H1 (cell line): ENCODE measurements at regions not wholly inside any gene's neighbourhood (a gene's known extent, or its start where the extent isn't known, plus 50 kb on each side); places are given as distances from the start of the nearest gene placed in this dataset.

Experiments used
- CTCF ChIA-PET: fragments of 300-600 bp; sonication (Branson Sonifier 250); formaldehyde crosslinking; loops from one replicate; lab custom pipeline; 2021; ENCODE audit not compliant: partially characterized antibody; lab: Charles Lee
- POLR2A ChIA-PET: fragments of 300-600 bp; sonication (Branson Sonifier 250); formaldehyde crosslinking; loops from one replicate; lab custom pipeline; 2021; ENCODE audit warnings: inconsistent platforms; ENCODE audit not compliant: partially characterized antibody; lab: Charles Lee
- DNase-seq, 2 experiments: peaks; one replicate each; pipeline versions ENCODE4 v3.0.0 to v3.0.0-alpha.2; 2010 to 2022; ENCODE audit warnings: low spot score in 2 of 2, low read depth in 1 of 2, mixed read lengths in 1 of 2
- FAIRE-seq: peaks from 2 replicates; lab custom pipeline; 2011; peaks lifted over from hg19 to GRCh38; lab: Jason Lieb, UNC
- H2AFZ ChIP-seq: 2 replicates; pipeline ENCODE4 v1.8.1; 2012; ENCODE audit warnings: low read length, inconsistent platforms
- H2AK5ac ChIP-seq: 2 replicates; pipeline ENCODE4 v1.6.1; 2013; ENCODE audit warnings: low read depth, low read length
- H2BK120ac ChIP-seq: replicated peaks from 2 replicates; pipeline ENCODE3; 2013; ENCODE audit warnings: low read depth, low read length, inconsistent platforms
- H2BK12ac ChIP-seq: 2 replicates; pipeline ENCODE4 v1.6.1; 2013; ENCODE audit warnings: low read depth, low read length
- H2BK15ac ChIP-seq: 2 replicates; pipeline ENCODE4 v1.6.1; 2013; ENCODE audit warnings: low read length
- H2BK20ac ChIP-seq: 2 replicates; pipeline ENCODE4 v1.6.1; 2013; ENCODE audit warnings: low read length
- H2BK5ac ChIP-seq: 2 replicates; pipeline ENCODE4 v1.6.1; 2013; ENCODE audit warnings: low read depth, low read length
- H3K14ac ChIP-seq: 2 replicates; pipeline ENCODE4 v1.6.1; 2013; ENCODE audit warnings: inconsistent platforms; ENCODE audit not compliant: insufficient read length
- H3K18ac ChIP-seq: 2 replicates; pipeline ENCODE4 v1.6.1; 2013; ENCODE audit warnings: low read length; ENCODE audit errors: extremely low read depth
- H3K23ac ChIP-seq: 2 replicates; pipeline ENCODE4 v1.6.1; 2013; ENCODE audit warnings: inconsistent platforms; ENCODE audit not compliant: insufficient read length
- H3K23me2 ChIP-seq: 2 replicates; pipeline ENCODE4 v1.6.1; 2013; ENCODE audit warnings: low read depth, low read length
- H3K27ac ChIP-seq: 2 replicates; pipeline ENCODE4 v1.6.1; 2011; ENCODE audit warnings: low read depth, low read length, inconsistent platforms
- H3K27me3 ChIP-seq, 4 experiments: replicated peaks in 1 of 4; 1 replicate in 1 of 4; 2 replicates in 3 of 4; pipeline versions ENCODE4 v1.6.1 to v1.8.1; 2011 to 2013; ENCODE audit warnings: low read length in 3 of 4, mild to moderate bottlenecking in 3 of 4, inconsistent platforms in 2 of 4, mixed read lengths in 2 of 4, moderate library complexity in 1 of 4; ENCODE audit not compliant: control insufficient read depth in 3 of 4, insufficient read depth in 3 of 4; ENCODE audit errors: extremely low read depth in 1 of 4
- H3K36me3 ChIP-seq, 4 experiments: 2 replicates each; pipeline versions ENCODE4 v1.6.1 to v1.8.1; 2011 to 2013; ENCODE audit warnings: mild to moderate bottlenecking in 4 of 4, low read length in 3 of 4, moderate library complexity in 2 of 4, control low read depth in 1 of 4, inconsistent platforms in 1 of 4; ENCODE audit not compliant: insufficient read depth in 4 of 4, control insufficient read depth in 2 of 4
- H3K4ac ChIP-seq: replicated peaks from 2 replicates; pipeline ENCODE3; 2013; ENCODE audit warnings: low read length, low read depth, mixed read lengths, inconsistent platforms; ENCODE audit not compliant: insufficient read length
- H3K4me1 ChIP-seq, 4 experiments: replicated peaks in 1 of 4; 1 replicate in 1 of 4; 2 replicates in 3 of 4; pipeline versions ENCODE4 v1.6.1 to v1.8.1; 2011 to 2013; ENCODE audit warnings: low read length in 3 of 4, inconsistent platforms in 2 of 4, mixed read lengths in 1 of 4; ENCODE audit not compliant: insufficient read depth in 4 of 4, control insufficient read depth in 3 of 4
- H3K4me2 ChIP-seq, 2 experiments: 2 replicates each; pipeline versions ENCODE4 v1.6.1 to v1.8.1; 2011 to 2013; ENCODE audit warnings: low read depth in 2 of 2, low read length in 2 of 2, control low read depth in 1 of 2, inconsistent platforms in 1 of 2, mild to moderate bottlenecking in 1 of 2; ENCODE audit not compliant: insufficient read depth in 1 of 2
- H3K4me3 ChIP-seq, 4 experiments: fragments of 200-600, 300-600 bp in 1 of 4; sonication (generic), shearing (Covaris generic), sonication (Bioruptor Twin) in 1 of 4; 2 replicates each; pipeline versions ENCODE4 v1.5.1 to v1.8.1; 2011 to 2016; ENCODE audit warnings: low read length in 4 of 4, low read depth in 3 of 4, control low read depth in 2 of 4, inconsistent platforms in 2 of 4, mild to moderate bottlenecking in 2 of 4, mixed read lengths in 1 of 4, moderate library complexity in 1 of 4; ENCODE audit not compliant: insufficient read depth in 2 of 4; ENCODE audit errors: extremely low read depth in 1 of 4
- H3K56ac ChIP-seq: replicated peaks from 2 replicates; pipeline ENCODE3; 2013; ENCODE audit warnings: low read depth, mild to moderate bottlenecking, mixed read lengths, low read length, inconsistent platforms; ENCODE audit not compliant: insufficient read length
- H3K79me1 ChIP-seq: 2 replicates; pipeline ENCODE4 v1.6.1; 2013; ENCODE audit warnings: low read depth, low read length, control low read depth
- H3K79me2 ChIP-seq, 2 experiments: 2 replicates each; pipeline versions ENCODE4 v1.6.1 to v1.8.1; 2012 to 2013; ENCODE audit warnings: low read length in 2 of 2, mild to moderate bottlenecking in 2 of 2, inconsistent platforms in 1 of 2; ENCODE audit not compliant: insufficient read depth in 2 of 2, control insufficient read depth in 1 of 2
- H3K9ac ChIP-seq, 4 experiments: replicated peaks in 1 of 4; 1 replicate in 1 of 4; 2 replicates in 3 of 4; pipeline versions ENCODE4 v1.6.1 to v1.8.1; 2011 to 2013; ENCODE audit warnings: low read depth in 3 of 4, low read length in 3 of 4, control low read depth in 2 of 4, mild to moderate bottlenecking in 2 of 4, moderate library complexity in 2 of 4, inconsistent platforms in 1 of 4; ENCODE audit errors: extremely low read depth in 1 of 4
- H3K9me3 ChIP-seq, 2 experiments: 2 replicates each; pipeline versions ENCODE4 v1.6.1 to v1.8.1; 2012 to 2013; ENCODE audit warnings: mild to moderate bottlenecking in 2 of 2, moderate library complexity in 2 of 2, control low read depth in 1 of 2, inconsistent platforms in 1 of 2, low read depth in 1 of 2, low read length in 1 of 2, mixed read lengths in 1 of 2; ENCODE audit not compliant: insufficient read depth in 2 of 2
- H4K20me1 ChIP-seq, 2 experiments: replicated peaks in 1 of 2; 2 replicates each; pipeline versions ENCODE3 to v1.8.1; 2011 to 2013; ENCODE audit warnings: inconsistent platforms in 2 of 2, low read length in 2 of 2, mild to moderate bottlenecking in 1 of 2; ENCODE audit not compliant: insufficient read depth in 2 of 2, control insufficient read depth in 1 of 2
- H4K5ac ChIP-seq: 2 replicates; pipeline ENCODE4 v1.6.1; 2013; ENCODE audit warnings: low read length, low read depth, mixed read lengths, inconsistent platforms; ENCODE audit not compliant: insufficient read length
- H4K8ac ChIP-seq: 2 replicates; pipeline ENCODE4 v1.8.0; 2013; ENCODE audit warnings: mild to moderate bottlenecking, moderate library complexity, low read length, inconsistent platforms; ENCODE audit not compliant: insufficient read depth; ENCODE audit errors: extremely low read depth
- H4K91ac ChIP-seq: replicated peaks from 2 replicates; pipeline ENCODE3; 2013; ENCODE audit warnings: low read length, mixed read lengths, inconsistent platforms; ENCODE audit not compliant: insufficient read length
- CBX5 ChIP-seq: fragments of 300-800, 300-1000 bp; sonication (generic); IDR thresholded peaks from 2 replicates; pipeline ENCODE4 v1.7.1; 2016; ENCODE audit warnings: antibody characterized with exemption, low read length, low read depth
- EP300 ChIP-seq, 2 experiments: IDR thresholded peaks; 1 replicate in 1 of 2; 2 replicates in 1 of 2; pipeline ENCODE4 v1.6.1; 2011 to 2012; ENCODE audit warnings: low read depth in 2 of 2, low read length in 2 of 2, mild to moderate bottlenecking in 2 of 2, borderline replicate concordance in 1 of 2, inconsistent platforms in 1 of 2, moderate library complexity in 1 of 2
- JUND ChIP-seq: IDR thresholded peaks from 2 replicates; pipeline ENCODE4 v1.6.1; 2011; ENCODE audit warnings: mild to moderate bottlenecking, improper control_type of control experiment, low read length
- POLR2A ChIP-seq, 2 experiments: IDR thresholded peaks; 1 replicate in 1 of 2; 2 replicates in 1 of 2; pipeline ENCODE4 v1.6.1; 2011; ENCODE audit warnings: low read depth in 2 of 2, low read length in 2 of 2, mild to moderate bottlenecking in 2 of 2; ENCODE audit errors: control extremely low read depth in 1 of 2
- RBBP5 ChIP-seq: IDR thresholded peaks from 2 replicates; pipeline ENCODE4 v1.7.1; 2012; ENCODE audit warnings: low read depth, mild to moderate bottlenecking, inconsistent platforms, low read length, moderate library complexity, borderline replicate concordance
- RXRA ChIP-seq: IDR thresholded peaks from 2 replicates; pipeline ENCODE4 v1.6.1; 2011; ENCODE audit warnings: low read depth, mild to moderate bottlenecking, low read length, moderate library complexity; ENCODE audit not compliant: insufficient read depth
- SIX5 ChIP-seq: IDR thresholded peaks from 2 replicates; pipeline ENCODE4 v1.6.1; 2011; ENCODE audit warnings: mild to moderate bottlenecking, low read depth, low read length
- SP1 ChIP-seq: IDR thresholded peaks from 2 replicates; pipeline ENCODE4 v1.6.1; 2011; ENCODE audit warnings: low read depth, low read length
- SRF ChIP-seq: IDR thresholded peaks from 2 replicates; pipeline ENCODE4 v1.6.1; 2011; ENCODE audit warnings: mild to moderate bottlenecking, low read depth, low read length, moderate library complexity
- SUZ12 ChIP-seq: fragments of 200-600 bp; sonication (generic); IDR thresholded peaks from 2 replicates; pipeline ENCODE4 v1.6.1; 2012; ENCODE audit warnings: mild to moderate bottlenecking, inconsistent platforms, low read length, moderate library complexity, mixed read lengths
- TAF7 ChIP-seq: optimal IDR thresholded peaks from 2 replicates; pipeline ENCODE3; 2011; ENCODE audit warnings: low read depth, mild to moderate bottlenecking, inconsistent platforms, low read length, moderate library complexity, borderline replicate concordance
- TCF12 ChIP-seq: IDR thresholded peaks from 2 replicates; pipeline ENCODE4 v1.6.1; 2011; ENCODE audit warnings: low read depth, mild to moderate bottlenecking, low read length
- TEAD4 ChIP-seq: IDR thresholded peaks from 2 replicates; pipeline ENCODE4 v1.6.1; 2012; ENCODE audit warnings: low read depth, low read length, inconsistent platforms, mixed read lengths
- WGBS, 2 experiments: shearing (Covaris generic) in 1 of 2; methylation state at CpG; one replicate each; pipeline versions ENCODE4 v1.1.6 to v1.1.7; 2013 to 2015; ENCODE audit warnings: low lambda C conversion rate in 2 of 2, mixed read lengths in 2 of 2, inconsistent platforms in 1 of 2, low coverage in 1 of 2, missing lambda C conversion rate in 1 of 2; ENCODE audit not compliant: insufficient replicate concordance in 2 of 2, insufficient coverage in 1 of 2, insufficient read length in 1 of 2; ENCODE audit errors: extremely low coverage in 1 of 2, missing lambda C conversion rate in 1 of 2; 5-methylcytosine and 5-hydroxymethylcytosine counted together
- TF ChIP-seq, protein P1 (sequence below): IDR thresholded peaks from 2 replicates; pipeline ENCODE4 v1.6.1; 2011; ENCODE audit warnings: low read depth, mild to moderate bottlenecking, low read length; ENCODE audit not compliant: insufficient read depth

GRCh38 chr6:77010931-77011542 lies 452.3 kb downstream of the HTR1B start:
- no peak overlapping the region for H2AFZ ChIP-seq
- no peak overlapping the region for H3K18ac ChIP-seq
- H2AK5ac ChIP-seq: no peak overlapping the region
- CTCF ChIA-PET: no interaction called here
- no peaks in the 10 kb centered on the region for H4K20me1 ChIP-seq
- H3K4me3 ChIP-seq: no peak overlapping the region
- no peak overlapping the region for H2BK20ac ChIP-seq
- H3K14ac ChIP-seq: no peak overlapping the region
- H4K5ac ChIP-seq: no peak overlapping the region
- H3K23me2 ChIP-seq: no peaks in the 10 kb centered on the region
- H3K4me1 ChIP-seq: no peaks in the 10 kb centered on the region; a peak in 1 of 7 replicates
- H3K79me2 ChIP-seq: no peaks in the 10 kb centered on the region
- no peaks in the 10 kb centered on the region for H3K79me1 ChIP-seq
- no peaks in the 10 kb centered on the region for H3K27me3 ChIP-seq
- H4K8ac ChIP-seq: no peak overlapping the region
- POLR2A ChIA-PET: no interaction called here
- H2BK12ac ChIP-seq: no peak overlapping the region
- no peaks in the 10 kb centered on the region for H3K9me3 ChIP-seq
- H3K23ac ChIP-seq: no peak overlapping the region
- H2BK5ac ChIP-seq: no peak overlapping the region
- H4K91ac ChIP-seq: no peak overlapping the region
- H3K36me3 ChIP-seq: no peaks in the 10 kb centered on the region
- no peak overlapping the region for H3K56ac ChIP-seq
- H3K27ac ChIP-seq: no peak overlapping the region
- TF ChIP-seq, protein P1, sequence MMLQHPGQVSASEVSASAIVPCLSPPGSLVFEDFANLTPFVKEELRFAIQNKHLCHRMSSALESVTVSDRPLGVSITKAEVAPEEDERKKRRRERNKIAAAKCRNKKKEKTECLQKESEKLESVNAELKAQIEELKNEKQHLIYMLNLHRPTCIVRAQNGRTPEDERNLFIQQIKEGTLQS: no peak
- no peak for TF ChIP-seq SUZ12
- no peak for TF ChIP-seq JUND
- TF ChIP-seq SIX5: no peak
- TF ChIP-seq TEAD4: no peak
- no peak for TF ChIP-seq SP1
- no peak for TF ChIP-seq RXRA
- no peak for TF ChIP-seq SRF
- no peak for TF ChIP-seq EP300 (IDR thresholded peaks at IDR 0.05; ENCODE audit: borderline replicate concordance in 1 of 2, low read depth in 2 of 2, low read length in 2 of 2)
- no peak for TF ChIP-seq POLR2A (IDR thresholded peaks at IDR 0.05; ENCODE audit: control extremely low read depth in 1 of 2, low read depth in 2 of 2, low read length in 2 of 2)
- no peak for TF ChIP-seq TCF12
- no peak for TF ChIP-seq RBBP5
- TF ChIP-seq TAF7: no peak
- no peak for TF ChIP-seq CBX5
- H2BK15ac ChIP-seq: no peak overlapping the region
- no peak overlapping the region for H3K4ac ChIP-seq
- DNase-seq: no peak
- FAIRE-seq: no peak
- 87% methylated on average over 17 of the region's 17 CpGs; no CpG with 5 or more reads in 1 of the 2 experiments for WGBS, 2 experiments
- no peak overlapping the region for H2BK120ac ChIP-seq
- H3K4me2 ChIP-seq: no peak overlapping the region
- H3K9ac ChIP-seq: no peak overlapping the region
